ENCODE measurements at regions not wholly inside any gene's neighbourhood (a gene's known extent, or its start where the extent isn't known, plus 50 kb on each side); places are given as distances from the start of the nearest gene placed in this dataset.

GRCh38 chr4:14524276-14524675, 478.0 kb upstream of the CPEB2 start:
- no peak for TF ChIP-seq CTCF (IDR thresholded peaks at IDR 0.05; ENCODE audit: extremely low read depth, low read depth, low read length)

GRCh38 chr4:14528918-14529317, 473.4 kb upstream of the CPEB2 start:
- Histone ChIP-seq H3K79me2 (ENCODE audit: insufficient read depth, low read length) (no peaks in the 10 kb centered on the region), H3K4me2 (ENCODE audit: insufficient read depth, low read length) (no peak overlapping the region), H3K27ac (ENCODE audit: low read depth, low read length) (no peak overlapping the region), H2AFZ (ENCODE audit: low read length) (no peak overlapping the region), H4K20me1 (ENCODE audit: insufficient read depth, low read length) (no peaks in the 10 kb centered on the region), H3K4me3 (ENCODE audit: insufficient read depth, low read length) (no peak overlapping the region), H3K9me3 (ENCODE audit: low read depth, low read length) (no peaks in the 10 kb centered on the region), H3K4me1 (ENCODE audit: insufficient read depth, low read length) (peaks cover 4% of the 10 kb centered on the region), H3K36me3 (ENCODE audit: insufficient read depth, low read length) (no peaks in the 10 kb centered on the region), H3K27me3 (ENCODE audit: insufficient read depth, low read length) (no peaks in the 10 kb centered on the region)
- no peak for TF ChIP-seq CTCF (IDR thresholded peaks at IDR 0.05; ENCODE audit: extremely low read depth, low read depth, low read length)
- DNase-seq (ENCODE audit: insufficient read length, low spot score, missing footprints), result no peak

More at GRCh38 chr4:14524276-14524675, 478.0 kb upstream of the CPEB2 start:
- no peak overlapping the region for H3K27ac ChIP-seq (ENCODE audit: low read depth, low read length)
- H3K79me2 ChIP-seq (ENCODE audit: insufficient read depth, low read length), result no peaks in the 10 kb centered on the region
- no peak overlapping the region for H3K4me3 ChIP-seq (ENCODE audit: insufficient read depth, low read length)
- DNase-seq (ENCODE audit: insufficient read length, low spot score, missing footprints), result no peak
- H3K27me3 ChIP-seq (ENCODE audit: insufficient read depth, low read length), result no peaks in the 10 kb centered on the region
- no peak overlapping the region for H2AFZ ChIP-seq (ENCODE audit: low read length)
- H3K4me2 ChIP-seq (ENCODE audit: insufficient read depth, low read length), result no peak overlapping the region
- no peaks in the 10 kb centered on the region for H3K9me3 ChIP-seq (ENCODE audit: low read depth, low read length)
- no peaks in the 10 kb centered on the region for H3K4me1 ChIP-seq (ENCODE audit: insufficient read depth, low read length)
- H4K20me1 ChIP-seq (ENCODE audit: insufficient read depth, low read length), result no peaks in the 10 kb centered on the region
- no peaks in the 10 kb centered on the region for H3K36me3 ChIP-seq (ENCODE audit: insufficient read depth, low read length)

GRCh38 chr4:14529653-14530052, 472.6 kb upstream of the CPEB2 start:
- Histone ChIP-seq H3K27ac (ENCODE audit: low read depth, low read length) (no peak overlapping the region), H3K36me3 (ENCODE audit: insufficient read depth, low read length) (no peaks in the 10 kb centered on the region), H3K4me3 (ENCODE audit: insufficient read depth, low read length) (no peak overlapping the region), H3K27me3 (ENCODE audit: insufficient read depth, low read length) (no peaks in the 10 kb centered on the region), H4K20me1 (ENCODE audit: insufficient read depth, low read length) (no peaks in the 10 kb centered on the region), H3K4me2 (ENCODE audit: insufficient read depth, low read length) (no peak overlapping the region), H3K9me3 (ENCODE audit: low read depth, low read length) (no peaks in the 10 kb centered on the region), H3K4me1 (ENCODE audit: insufficient read depth, low read length) (peaks cover 4% of the 10 kb centered on the region), H2AFZ (ENCODE audit: low read length) (no peak overlapping the region), H3K79me2 (ENCODE audit: insufficient read depth, low read length) (no peaks in the 10 kb centered on the region)
- DNase-seq (ENCODE audit: insufficient read length, low spot score, missing footprints), result no peak
- no peak for TF ChIP-seq CTCF (IDR thresholded peaks at IDR 0.05; ENCODE audit: extremely low read depth, low read depth, low read length)

- peaks cover 4% of the 10 kb centered on the region for H3K4me1 ChIP-seq (ENCODE audit: insufficient read depth, low read length)
- no peaks in the 10 kb centered on the region for H3K9me3 ChIP-seq (ENCODE audit: low read depth, low read length)
- H3K79me2 ChIP-seq (ENCODE audit: insufficient read depth, low read length), result no peaks in the 10 kb centered on the region
- no peak for TF ChIP-seq CTCF (IDR thresholded peaks at IDR 0.05; ENCODE audit: extremely low read depth, low read depth, low read length)
- H2AFZ ChIP-seq (ENCODE audit: low read length), result no peak overlapping the region
- H3K4me2 ChIP-seq (ENCODE audit: insufficient read depth, low read length), result no peak overlapping the region
- no peaks in the 10 kb centered on the region for H3K36me3 ChIP-seq (ENCODE audit: insufficient read depth, low read length)
- no peak overlapping the region for H3K27ac ChIP-seq (ENCODE audit: low read depth, low read length)
- H4K20me1 ChIP-seq (ENCODE audit: insufficient read depth, low read length), result no peaks in the 10 kb centered on the region
- DNase-seq (ENCODE audit: insufficient read length, low spot score, missing footprints), result no peak
- H3K4me3 ChIP-seq (ENCODE audit: insufficient read depth, low read length), result no peak overlapping the region
- no peaks in the 10 kb centered on the region for H3K27me3 ChIP-seq (ENCODE audit: insufficient read depth, low read length)
These were observed 469.8 kb upstream of the CPEB2 start for GRCh38 chr4:14532436-14532835.
